NCI-H187 (cell line): ENCODE measurements at regions not wholly inside any gene's neighbourhood (a gene's known extent, or its start where the extent isn't known, plus 50 kb on each side); places are given as distances from the start of the nearest gene placed in this dataset.
"Not testable (repeated sequence)": the region's sequence is repeated elsewhere in the genome, so short reads cannot be mapped to it uniquely, and the experiment has no call there.

Experiments used
- DNase-seq, 2 experiments: peaks; one replicate each; lab custom pipeline; 2025; lab: John Stamatoyannopoulos, UW

DNA sequence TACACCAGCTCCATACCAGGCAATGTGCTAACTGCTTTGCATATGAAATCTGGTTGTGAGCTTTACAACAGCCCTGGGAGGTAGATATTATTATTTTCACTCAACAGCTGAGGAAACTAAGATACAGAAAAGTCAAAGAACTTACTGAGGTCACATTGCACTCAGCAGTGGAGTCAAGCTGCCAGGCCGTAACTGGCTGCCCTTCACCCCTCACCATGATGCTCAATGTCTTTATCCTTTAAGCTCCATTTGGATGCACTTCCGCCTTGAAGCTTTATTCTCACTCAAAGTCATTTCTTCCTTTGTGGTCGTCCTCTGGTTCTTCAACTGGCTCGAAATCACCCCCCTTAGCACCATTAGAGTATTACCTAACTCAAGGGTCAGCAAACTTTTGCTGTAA, 81.7 kb upstream of the RALGPS2 start:
- DNase-seq: no peak

DNA sequence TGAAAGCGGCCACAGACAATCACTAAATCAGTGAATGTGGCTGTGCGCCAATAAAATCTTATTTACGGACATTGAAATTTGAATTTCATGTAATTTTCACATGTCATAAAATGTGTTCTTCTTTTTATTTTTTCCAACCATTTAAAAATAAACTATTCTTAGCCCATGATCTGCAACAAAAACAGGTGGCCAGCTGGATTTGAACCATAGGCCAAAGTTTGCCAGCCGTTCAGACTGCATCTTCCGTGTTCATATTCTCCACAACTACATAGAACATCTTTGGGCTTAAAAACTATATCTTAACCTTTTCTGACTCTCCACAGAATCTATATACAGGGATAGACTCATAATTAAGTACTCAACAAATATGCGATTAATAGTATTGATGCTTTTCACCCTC, 81.2 kb upstream of the RALGPS2 start:
- no peak for DNase-seq

DNA sequence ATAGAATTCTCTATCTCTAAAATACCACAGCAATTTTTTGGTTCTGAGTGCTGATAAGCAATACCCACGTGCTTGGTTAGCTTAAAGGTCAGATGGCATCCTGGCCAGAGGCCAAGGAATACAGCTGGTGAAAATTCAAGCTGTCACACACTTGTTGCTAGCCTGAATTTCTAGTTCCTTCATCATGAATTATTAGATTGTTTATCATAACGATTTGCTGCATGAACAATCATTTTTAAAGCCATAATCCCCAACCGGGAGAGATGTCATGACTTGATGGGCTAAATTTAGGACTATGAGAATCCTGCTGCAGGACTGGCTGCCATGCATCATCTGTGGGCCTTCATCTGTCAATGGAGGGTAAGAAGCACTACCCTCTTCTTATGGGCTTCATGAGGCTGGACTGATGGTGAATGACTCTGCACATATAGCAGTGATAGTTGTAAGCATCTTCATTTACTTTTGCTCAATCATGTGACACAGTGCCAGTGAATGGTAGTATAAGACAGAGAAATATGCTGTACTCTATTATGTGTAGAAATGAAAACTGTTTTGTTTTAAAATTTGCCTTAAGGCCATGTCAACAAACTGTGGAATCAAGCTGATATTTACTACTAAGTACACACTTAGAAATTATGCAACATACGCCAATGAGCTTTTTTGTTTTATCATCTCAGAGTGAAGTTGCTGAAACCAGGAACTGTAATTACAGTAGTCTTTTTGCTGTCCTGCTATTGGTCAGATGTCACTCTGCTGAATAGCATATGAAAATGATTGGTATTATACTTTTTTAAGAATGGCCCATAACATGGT, 80.5 kb upstream of the RALGPS2 start:
- DNase-seq: no peak

DNA sequence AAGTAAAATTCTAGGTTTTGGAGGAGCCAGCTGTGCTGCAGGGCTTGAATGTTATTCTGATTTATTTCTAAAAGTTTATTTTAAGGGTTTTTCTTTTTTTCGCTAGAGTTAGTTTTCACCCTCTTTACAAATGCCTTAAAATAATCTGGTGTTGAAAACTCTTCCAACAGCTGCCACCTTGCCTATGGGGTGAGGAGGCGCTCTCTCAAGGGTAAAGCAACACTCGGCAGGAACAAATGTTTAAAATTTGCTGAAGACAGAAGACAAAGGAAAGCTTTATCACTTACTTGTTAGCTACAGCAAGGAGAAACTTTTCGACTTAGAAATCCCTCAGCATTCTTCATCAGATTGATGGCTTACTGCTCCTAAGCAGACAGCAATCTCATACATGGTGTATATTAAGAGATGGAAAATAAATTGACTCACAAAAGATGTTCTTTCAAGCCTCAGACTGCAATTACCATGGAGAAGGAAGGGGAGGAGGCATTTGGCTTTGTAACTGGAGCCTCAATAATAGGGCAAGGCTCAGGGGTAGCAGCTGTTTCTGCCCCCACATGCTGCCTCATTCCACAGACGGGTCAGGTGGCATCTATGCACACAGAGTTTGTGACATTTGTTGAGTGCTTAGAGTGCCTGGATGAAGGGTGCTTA, 79.8 kb upstream of the RALGPS2 start:
- peak in 1 of 2 experiments; percentile 24 for DNase-seq

DNA sequence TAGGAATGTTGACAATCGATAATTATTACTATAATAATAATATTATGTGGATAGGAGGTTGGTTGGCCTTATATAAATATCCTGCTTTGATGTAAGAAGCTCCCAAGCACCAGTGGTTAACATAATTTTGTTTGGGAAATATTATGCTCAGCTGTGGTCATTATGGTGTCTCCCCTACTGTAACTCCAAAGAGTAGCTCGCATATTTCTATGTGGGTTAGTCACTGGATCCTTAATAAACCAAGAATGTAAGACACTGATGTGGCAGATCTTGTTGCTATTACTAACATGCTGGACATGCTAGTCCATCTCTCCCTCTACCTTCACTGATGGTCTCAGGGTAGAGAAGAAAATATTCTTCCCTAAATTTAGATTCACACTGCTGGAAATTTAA, 79.2 kb upstream of the RALGPS2 start:
- no peak for DNase-seq

GRCh38 chr1:178646821-178647220, 78.2 kb upstream of the RALGPS2 start:
- DNase-seq: peak in 1 of 2 experiments; percentile 12

GRCh38 chr1:178648151-178648550, 76.9 kb upstream of the RALGPS2 start:
- DNase-seq: no peak

DNA sequence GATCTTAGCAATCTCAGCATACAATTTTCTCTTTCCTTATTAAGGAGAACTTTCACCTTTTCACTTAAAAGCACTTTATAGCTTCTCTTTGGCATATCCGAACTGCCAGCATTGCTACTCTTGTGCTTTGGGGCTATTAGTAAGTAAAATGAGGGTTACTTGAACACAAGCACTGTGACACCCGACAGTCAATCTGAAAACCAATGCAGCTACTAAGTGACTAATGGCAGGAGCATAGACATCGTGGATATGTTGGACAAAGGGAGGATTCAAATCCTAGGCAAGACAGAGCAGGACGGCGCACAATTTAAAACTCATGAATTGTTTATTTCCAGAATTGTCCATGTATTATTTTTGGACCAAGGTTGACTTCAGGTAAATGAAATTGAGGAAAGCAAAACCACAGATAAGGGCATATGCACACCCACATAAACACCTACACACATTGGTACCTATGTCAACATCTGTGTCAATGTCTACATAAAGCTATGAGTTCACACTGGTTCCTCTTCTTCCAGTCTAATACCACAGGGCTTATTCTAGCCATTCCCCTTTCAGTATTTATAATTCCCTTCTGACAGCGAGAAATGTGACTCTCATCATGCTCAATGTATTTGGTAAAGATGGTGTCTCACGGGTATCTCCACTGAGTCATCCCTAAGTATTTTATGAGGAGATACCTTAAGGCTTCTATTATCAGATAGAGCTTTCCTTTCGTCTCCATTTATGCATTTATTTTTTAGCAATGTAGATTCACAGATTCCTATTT, 75.3 kb upstream of the RALGPS2 start:
- DNase-seq: no peak

DNA sequence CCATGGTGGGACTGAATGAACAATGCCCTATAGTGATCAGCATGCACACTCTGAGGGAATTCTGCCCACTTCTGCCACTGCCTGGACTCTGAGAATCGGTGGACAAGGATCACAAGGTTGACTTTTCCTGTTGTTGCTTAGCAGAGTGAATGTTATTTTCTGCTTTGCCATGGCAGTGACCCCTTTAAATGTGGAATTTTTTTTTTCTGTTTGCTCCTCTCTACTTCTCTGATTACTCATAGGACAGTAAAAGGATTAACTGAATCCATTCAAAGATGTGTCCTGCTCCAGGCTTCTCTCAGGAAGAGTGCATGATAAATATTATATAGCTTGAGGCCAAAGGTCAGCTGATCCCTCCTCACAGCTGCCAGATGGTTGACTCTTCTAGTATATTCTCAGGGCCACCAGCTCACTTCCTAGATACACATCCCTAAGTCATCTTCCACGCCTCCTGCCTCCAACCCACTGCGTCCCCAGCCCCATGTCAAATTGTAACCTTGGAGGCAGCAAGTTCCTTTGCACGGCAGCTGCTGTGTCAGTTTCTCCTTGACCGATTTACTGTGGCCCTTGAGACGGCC, 74.0 kb upstream of the RALGPS2 start:
- DNase-seq: no peak

DNA sequence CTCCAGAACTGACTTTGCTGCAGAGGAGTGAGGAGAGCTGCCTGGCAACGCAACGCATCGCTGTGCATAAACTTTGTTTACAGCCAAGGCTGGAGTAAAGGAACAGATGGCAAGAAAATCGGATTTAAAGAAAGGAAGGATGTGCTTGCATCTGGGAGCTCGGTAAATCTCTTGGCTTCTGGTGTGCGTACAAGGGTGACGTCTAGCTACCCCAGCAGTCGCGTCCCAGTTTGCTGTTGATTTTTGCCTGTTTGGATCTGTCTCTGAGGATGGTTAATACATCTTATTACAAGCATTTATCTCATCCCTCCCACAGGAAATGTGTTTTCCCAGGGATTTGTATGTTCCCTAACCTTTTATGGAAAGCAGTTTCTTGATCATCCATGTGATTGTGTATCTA, 73.3 kb upstream of the RALGPS2 start:
- no peak for DNase-seq

DNA sequence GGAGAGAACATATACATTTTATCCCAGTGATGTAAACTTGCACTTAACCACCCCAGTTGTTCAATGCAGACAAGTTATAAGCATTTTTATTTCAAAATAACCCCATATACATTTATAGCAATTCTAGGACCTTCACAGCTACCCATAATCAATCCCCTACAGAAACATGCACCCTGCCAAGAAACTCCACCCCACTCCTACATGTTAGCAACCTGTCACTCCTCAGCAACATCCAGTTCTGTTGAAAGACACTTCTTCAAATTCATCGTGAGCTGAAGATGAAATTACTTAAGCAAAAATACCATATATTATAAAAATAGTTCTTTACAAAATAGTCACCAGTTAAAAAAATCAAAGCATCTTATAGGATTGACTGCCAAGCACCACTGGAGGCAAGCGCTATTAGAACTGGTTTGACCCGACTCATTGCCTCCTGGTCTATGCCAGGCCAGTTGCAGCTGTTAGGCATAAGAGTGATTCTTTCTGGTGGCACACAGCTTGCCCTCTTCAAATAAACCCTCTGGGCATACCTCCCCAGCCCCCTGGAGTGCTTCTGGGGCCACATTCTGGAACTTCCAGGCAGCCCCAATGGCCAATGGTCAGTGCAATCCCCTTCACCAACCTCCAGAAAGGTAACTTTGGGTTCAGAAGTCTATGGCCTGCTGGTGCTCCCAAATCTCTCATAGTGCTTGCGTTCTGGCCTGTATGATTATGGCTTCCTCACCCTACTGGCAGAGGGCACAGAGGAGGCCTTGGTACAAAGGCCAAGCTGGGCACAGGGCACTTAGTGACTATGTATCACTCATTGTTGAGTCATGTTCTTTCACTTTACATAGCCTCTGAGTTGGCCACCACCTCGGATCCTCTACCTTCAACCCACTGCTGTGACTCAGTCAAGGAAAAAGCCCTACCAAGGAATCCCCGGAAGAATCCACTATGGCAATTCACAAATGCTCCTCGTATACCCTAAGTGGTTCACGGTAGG, 72.2 kb upstream of the RALGPS2 start:
- DNase-seq: no peak

DNA sequence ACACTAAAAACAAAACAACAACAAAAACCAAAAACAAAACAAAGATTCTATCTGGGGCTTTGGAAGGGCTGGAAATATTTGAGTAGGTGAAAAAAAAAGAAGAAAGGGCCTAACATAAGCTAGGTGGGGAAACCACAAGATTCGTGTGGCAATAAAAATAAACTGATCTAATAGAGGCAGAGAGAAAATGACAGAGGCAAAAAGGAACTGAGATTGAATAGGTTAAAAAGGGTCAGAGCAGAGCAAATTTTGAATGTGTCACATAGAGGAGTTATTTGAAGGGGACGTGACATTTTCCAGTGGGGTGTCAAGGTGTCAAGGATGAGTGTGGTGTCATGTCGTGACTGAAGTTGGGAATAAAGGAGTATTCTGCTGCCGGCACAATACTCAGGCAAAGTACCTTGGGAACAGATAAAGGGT, 65.2 kb upstream of the RALGPS2 start:
- no peak for DNase-seq

DNA sequence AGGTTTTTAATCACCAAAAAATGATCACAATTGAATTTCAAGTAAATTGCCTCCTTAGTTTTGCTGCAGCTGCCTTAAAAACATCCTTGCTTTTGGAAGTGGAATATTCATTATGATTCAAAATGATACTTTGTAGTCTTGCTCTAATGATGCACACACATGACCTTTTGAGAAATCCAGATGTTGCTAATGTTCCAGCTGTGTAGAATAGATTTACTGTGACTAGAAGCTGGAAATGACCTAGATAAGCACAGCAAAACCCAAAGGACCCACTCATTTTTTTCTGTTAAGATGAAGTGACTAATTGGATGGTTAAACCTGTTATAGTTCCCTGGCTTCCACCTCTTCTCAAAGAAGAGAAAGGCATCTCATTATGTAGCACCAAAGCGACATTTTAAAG, 64.6 kb upstream of the RALGPS2 start:
- no peak for DNase-seq

DNA sequence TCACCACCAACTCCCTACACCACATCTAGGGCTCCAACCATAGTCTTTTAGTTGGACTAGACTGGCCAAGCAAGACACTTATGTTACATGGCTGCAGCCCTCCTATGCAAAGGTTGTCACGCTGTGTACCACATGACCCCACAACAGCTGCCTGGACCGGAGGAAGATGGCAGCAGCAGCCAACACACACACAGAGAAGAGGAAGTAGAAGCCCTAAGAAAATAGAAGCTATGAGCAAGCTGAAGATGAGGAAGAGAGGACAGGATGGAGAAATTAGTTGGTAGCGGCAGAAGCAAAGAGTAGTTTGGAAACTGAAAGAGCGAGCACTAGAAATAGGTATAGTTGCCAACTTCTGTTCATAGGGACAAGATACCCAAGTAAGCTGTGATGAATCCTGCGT, 60.8 kb upstream of the RALGPS2 start:
- DNase-seq: no peak

DNA sequence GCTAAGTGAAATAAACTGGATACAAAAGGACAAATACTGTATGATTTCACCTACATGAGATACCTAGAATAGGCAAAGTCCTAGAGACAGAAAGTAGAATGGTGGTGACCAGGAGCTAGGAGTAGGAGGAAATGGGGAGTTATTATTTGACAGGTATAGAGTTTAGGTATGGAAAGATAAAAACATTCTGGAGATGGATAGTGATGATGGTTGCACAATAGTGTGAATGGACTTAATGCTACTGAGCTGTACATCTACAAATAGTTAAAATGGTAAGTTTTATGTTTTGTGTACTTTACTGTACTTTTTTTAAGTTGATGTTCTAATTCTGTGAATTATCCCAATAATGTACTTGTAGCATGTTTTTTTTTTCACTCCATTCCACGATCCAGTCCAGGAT, 59.5 kb upstream of the RALGPS2 start:
- no peak for DNase-seq

- DNase-seq: not testable (repeated sequence)
Observed at GRCh38 chr1:178666891-178667290, 58.2 kb upstream of the RALGPS2 start.

GRCh38 chr1:178672434-178672833, 52.6 kb upstream of the RALGPS2 start:
- DNase-seq: no peak

- DNase-seq: not testable (repeated sequence)
Observed at GRCh38 chr1:178674559-178674958, 50.5 kb upstream of the RALGPS2 start.
